DND-41 (cell line): ENCODE measurements at regions not wholly inside any gene's neighbourhood (a gene's known extent, or its start where the extent isn't known, plus 50 kb on each side); places are given as distances from the start of the nearest gene placed in this dataset.

ENCODE experiments used
- ATAC-seq: fragments of 200-7000 bp; cut with Tn5 transposase; 3 replicates; pipeline ENCODE4 v1.9.1; 2021; ENCODE audit warnings: low read depth; ENCODE audit not compliant: insufficient read depth
- DNase-seq: peaks from one replicate; pipeline ENCODE4 v3.0.0-alpha.2; 2020
- H2AFZ ChIP-seq: 2 replicates; pipeline ENCODE4 v1.6.0; 2012; ENCODE audit warnings: low read depth, low read length
- H3K27ac ChIP-seq: 2 replicates; pipeline ENCODE4 v1.5.1; 2012; ENCODE audit warnings: low read length, inconsistent platforms
- H3K27me3 ChIP-seq: fragments of 200-600 bp; sonication (generic); 2 replicates; pipeline ENCODE4 v1.6.0; 2012; ENCODE audit warnings: low read length, mild to moderate bottlenecking, inconsistent platforms; ENCODE audit not compliant: insufficient read depth, poor library complexity
- H3K36me3 ChIP-seq: 2 replicates; pipeline ENCODE4 v1.5.1; 2012; ENCODE audit warnings: low read length, inconsistent platforms; ENCODE audit not compliant: insufficient read depth
- H3K4me1 ChIP-seq: 2 replicates; pipeline ENCODE4 v1.5.1; 2012; ENCODE audit warnings: mild to moderate bottlenecking, low read length; ENCODE audit not compliant: insufficient read depth
- H3K4me2 ChIP-seq: 2 replicates; pipeline ENCODE4 v1.6.0; 2012; ENCODE audit warnings: mild to moderate bottlenecking, moderate library complexity, low read length, inconsistent platforms; ENCODE audit not compliant: insufficient read depth
- H3K4me3 ChIP-seq, 2 experiments: fragments of 200-600 bp in 1 of 2; shearing (Covaris generic) in 1 of 2; 2 replicates each; pipeline ENCODE4 v1.5.1; 2012 to 2016; ENCODE audit warnings: inconsistent platforms in 2 of 2, low read length in 2 of 2, mild to moderate bottlenecking in 2 of 2, low read depth in 1 of 2, moderate library complexity in 1 of 2
- H3K79me2 ChIP-seq: 2 replicates; pipeline ENCODE4 v1.6.0; 2012; ENCODE audit warnings: low read length, inconsistent platforms; ENCODE audit not compliant: insufficient read depth
- H3K9ac ChIP-seq: 2 replicates; pipeline ENCODE4 v1.6.0; 2012; ENCODE audit warnings: low read depth, mild to moderate bottlenecking, inconsistent platforms, low read length, moderate library complexity
- H3K9me3 ChIP-seq: 2 replicates; pipeline ENCODE4 v1.5.1; 2012; ENCODE audit warnings: low read length, moderate library complexity, mild to moderate bottlenecking, inconsistent platforms; ENCODE audit not compliant: insufficient read depth, severe bottlenecking
- H4K20me1 ChIP-seq: 2 replicates; pipeline ENCODE4 v1.6.0; 2012; ENCODE audit warnings: low read length; ENCODE audit not compliant: insufficient read depth
- CTCF ChIP-seq: IDR thresholded peaks from 2 replicates; pipeline ENCODE4 v1.5.1; 2012; ENCODE audit warnings: borderline replicate concordance, low read length, moderate library complexity, mild to moderate bottlenecking; ENCODE audit not compliant: poor library complexity, severe bottlenecking; ENCODE audit errors: extremely low read depth
- EZH2 ChIP-seq: IDR thresholded peaks from 3 replicates; pipeline ENCODE4 v1.6.1; 2012; ENCODE audit warnings: borderline replicate concordance, low read depth, mild to moderate bottlenecking, moderate library complexity, low read length, inconsistent platforms; ENCODE audit not compliant: severe bottlenecking

- DNase-seq (no peak), ATAC-seq (no peak)
- no peak for TF ChIP-seq EZH2
- no peak for TF ChIP-seq CTCF
- no peaks in the 10 kb centered on the region for H3K79me2 ChIP-seq
- H4K20me1 ChIP-seq = no peaks in the 10 kb centered on the region
- H3K27me3 ChIP-seq = no peaks in the 10 kb centered on the region
- H3K4me1 ChIP-seq = no peaks in the 10 kb centered on the region
- no peak overlapping the region for H3K27ac ChIP-seq
- no peaks in the 10 kb centered on the region for H3K36me3 ChIP-seq
- H2AFZ ChIP-seq = no peak overlapping the region
- H3K4me2 ChIP-seq = no peak overlapping the region
- H3K9ac ChIP-seq = no peak overlapping the region
- no peaks in the 10 kb centered on the region for H3K9me3 ChIP-seq
- no peak overlapping the region for H3K4me3 ChIP-seq
Measured at GRCh38 chr9:134546246-134546731, 95.3 kb upstream of the COL5A1 start.

- Histone ChIP-seq H3K4me2 (no peak overlapping the region), H4K20me1 (no peaks in the 10 kb centered on the region), H3K9me3 (no peaks in the 10 kb centered on the region), H3K27ac (no peak overlapping the region), H3K9ac (no peak overlapping the region), H3K4me3 (no peak overlapping the region), H3K27me3 (no peaks in the 10 kb centered on the region), H3K4me1 (no peaks in the 10 kb centered on the region), H3K36me3 (no peaks in the 10 kb centered on the region), H2AFZ (no peak overlapping the region), H3K79me2 (no peaks in the 10 kb centered on the region)
- DNase-seq = no peak
- no peak for TF ChIP-seq CTCF
- TF ChIP-seq EZH2 = no peak
- ATAC-seq = no peak
Measured at GRCh38 chr9:134546746-134547145, 94.9 kb upstream of the COL5A1 start.

- no peak overlapping the region for H3K9ac ChIP-seq
- DNase-seq = no peak
- H3K9me3 ChIP-seq = no peaks in the 10 kb centered on the region
- no peak overlapping the region for H3K4me2 ChIP-seq
- no peaks in the 10 kb centered on the region for H3K4me1 ChIP-seq
- H3K79me2 ChIP-seq = no peaks in the 10 kb centered on the region
- H3K36me3 ChIP-seq = no peaks in the 10 kb centered on the region
- no peak overlapping the region for H3K27ac ChIP-seq
- no peaks in the 10 kb centered on the region for H3K27me3 ChIP-seq
- no peak for ATAC-seq
- H2AFZ ChIP-seq = no peak overlapping the region
- H3K4me3 ChIP-seq = no peak overlapping the region
- TF ChIP-seq EZH2 (no peak), CTCF (no peak)
- H4K20me1 ChIP-seq = no peaks in the 10 kb centered on the region
Measured at GRCh38 chr9:134547161-134548100, 94.2 kb upstream of the COL5A1 start.

GRCh38 chr9:134548185-134548584 is 93.4 kb upstream of the COL5A1 start:
- H3K79me2 ChIP-seq = no peaks in the 10 kb centered on the region
- no peak overlapping the region for H3K4me2 ChIP-seq
- H3K9ac ChIP-seq = no peak overlapping the region
- H3K27me3 ChIP-seq = no peaks in the 10 kb centered on the region
- H3K9me3 ChIP-seq = no peaks in the 10 kb centered on the region
- TF ChIP-seq EZH2 (no peak), CTCF (no peak)
- DNase-seq = no peak
- ATAC-seq = no peak
- no peak overlapping the region for H3K27ac ChIP-seq
- no peaks in the 10 kb centered on the region for H3K36me3 ChIP-seq
- H2AFZ ChIP-seq = no peak overlapping the region
- no peak overlapping the region for H3K4me3 ChIP-seq
- H4K20me1 ChIP-seq = no peaks in the 10 kb centered on the region
- no peaks in the 10 kb centered on the region for H3K4me1 ChIP-seq
